ENCODE measurements at regions not wholly inside any gene's neighbourhood (a gene's known extent, or its start where the extent isn't known, plus 50 kb on each side); places are given as distances from the start of the nearest gene placed in this dataset.
"Not testable (repeated sequence)": the region's sequence is repeated elsewhere in the genome, so short reads cannot be mapped to it uniquely, and the experiment has no call there.

- H3K4me3 ChIP-seq (ENCODE audit: low read depth, poor library complexity, severe bottlenecking), result no peak overlapping the region
- TF ChIP-seq POLR2A (IDR thresholded peaks at IDR 0.05) (no peak), CTCF (IDR thresholded peaks at IDR 0.05) (no peak)
- WGBS, 2 donors, result 90 to 97% methylated on average over 6 of the region's 6 CpGs
- intact Hi-C loops (cut with DNase I; ENCODE audit: low total_unique reads), result no loop called here
- no peak for DNase-seq (ENCODE audit: low spot score in 2 of 2)
These were observed 878.2 kb upstream of the MBL2 start for GRCh38 chr10:53650794-53651193.

- H3K4me3 ChIP-seq (ENCODE audit: low read depth, poor library complexity, severe bottlenecking); intact Hi-C loops (cut with DNase I; ENCODE audit: low total_unique reads); DNase-seq (ENCODE audit: low spot score in 2 of 2): not testable (repeated sequence)
- 51 to 63% methylated on average over 8 of the region's 8 CpGs for WGBS, 2 donors
These were observed 874.6 kb upstream of the MBL2 start for GRCh38 chr10:53647221-53647620.

GRCh38 chr10:53646525-53646924 is 873.9 kb upstream of the MBL2 start:
- intact Hi-C loops (cut with DNase I; ENCODE audit: low total_unique reads), result no loop called here
- TF ChIP-seq POLR2A (IDR thresholded peaks at IDR 0.05) (no peak), CTCF (IDR thresholded peaks at IDR 0.05) (no peak)
- 64 to 72% methylated on average over 8 of the region's 8 CpGs for WGBS, 2 donors
- DNase-seq (ENCODE audit: low spot score in 2 of 2), result no peak
- H3K4me3 ChIP-seq (ENCODE audit: low read depth, poor library complexity, severe bottlenecking), result no peak overlapping the region

GRCh38 chr10:53645951-53646350 is 873.4 kb upstream of the MBL2 start:
- no peak overlapping the region for H3K4me3 ChIP-seq (ENCODE audit: low read depth, poor library complexity, severe bottlenecking)
- 61 to 66% methylated on average over 1 of the region's 1 CpG for WGBS, 2 donors
- intact Hi-C loops (cut with DNase I; ENCODE audit: low total_unique reads), result no loop called here
- no peak for DNase-seq (ENCODE audit: low spot score in 2 of 2)
- TF ChIP-seq POLR2A (IDR thresholded peaks at IDR 0.05), result no peak
- TF ChIP-seq CTCF (IDR thresholded peaks at IDR 0.05), result no peak

- intact Hi-C loops (cut with DNase I; ENCODE audit: low total_unique reads), result no loop called here
- no peak overlapping the region for H3K4me3 ChIP-seq (ENCODE audit: low read depth, poor library complexity, severe bottlenecking)
- DNase-seq (ENCODE audit: low spot score in 2 of 2), result no peak
- WGBS, 2 donors, result 59 to 63% methylated on average over 4 of the region's 4 CpGs
- TF ChIP-seq CTCF (IDR thresholded peaks at IDR 0.05), result no peak
- TF ChIP-seq POLR2A (IDR thresholded peaks at IDR 0.05), result no peak
These were observed 865.4 kb upstream of the MBL2 start for GRCh38 chr10:53638006-53638405.

GRCh38 chr10:53624722-53625121 is 852.1 kb upstream of the MBL2 start:
- intact Hi-C loops (cut with DNase I; ENCODE audit: low total_unique reads), result no loop called here
- TF ChIP-seq CTCF (IDR thresholded peaks at IDR 0.05) (no peak), POLR2A (IDR thresholded peaks at IDR 0.05) (no peak)
- WGBS, 2 donors, result 49 to 71% methylated on average over 4 of the region's 4 CpGs
- DNase-seq (ENCODE audit: low spot score in 2 of 2), result no peak
- no peak overlapping the region for H3K4me3 ChIP-seq (ENCODE audit: low read depth, poor library complexity, severe bottlenecking)
